Nucleus accumbens (tissue), 56 donors: ENCODE measurements at regions not wholly inside any gene's neighbourhood (a gene's known extent, or its start where the extent isn't known, plus 50 kb on each side); places are given as distances from the start of the nearest gene placed in this dataset.

ENCODE experiments used
- DNase-seq, 56 donors: peaks; one replicate each; lab custom pipeline; 2025; lab: John Stamatoyannopoulos, UW

- DNase-seq: no peak
Measured at GRCh38 chr1:218850367-218850766, 323.3 kb upstream of the LYPLAL1 start.

- no peak for DNase-seq
Measured at GRCh38 chr1:218851586-218851985, 322.1 kb upstream of the LYPLAL1 start.

DNA sequence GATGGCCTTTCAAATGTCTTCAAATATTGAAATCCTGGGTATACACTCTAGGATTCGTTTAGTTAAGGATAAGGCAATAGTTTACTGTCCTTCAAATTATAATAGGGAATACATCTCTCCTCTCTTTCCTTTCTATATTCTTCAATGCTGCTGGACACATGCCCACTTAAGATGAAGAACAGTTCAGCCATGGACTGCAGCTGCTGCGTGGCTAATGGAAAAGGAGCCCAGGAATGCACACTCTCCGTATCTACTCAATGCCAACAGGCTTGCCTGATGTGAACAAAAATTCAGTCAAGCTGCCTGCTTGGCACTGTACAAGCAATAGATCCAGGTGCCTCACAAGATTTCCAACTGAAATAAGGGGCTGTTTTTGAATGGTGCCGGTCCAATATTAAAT is 321.2 kb upstream of the LYPLAL1 start:
- no peak for DNase-seq

DNA sequence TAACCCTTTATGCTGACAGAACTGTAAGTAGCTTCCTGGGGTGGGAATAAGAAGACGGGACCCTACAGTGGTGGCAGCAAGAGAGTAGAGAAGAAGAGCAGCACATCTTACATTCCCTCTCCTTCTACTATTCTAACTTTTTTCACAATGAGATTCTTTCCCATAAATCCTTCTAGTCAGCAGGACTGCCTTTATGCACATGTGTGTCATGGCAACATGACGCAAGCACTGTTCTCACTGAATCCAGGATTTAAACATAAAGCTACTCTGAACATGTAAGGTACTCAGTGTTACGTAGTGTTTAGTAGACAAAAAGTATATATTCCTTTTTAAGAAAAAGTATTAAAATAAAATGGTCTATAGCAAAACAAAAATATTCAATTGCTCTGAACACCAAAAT is 309.7 kb upstream of the LYPLAL1 start:
- DNase-seq: no peak

- DNase-seq: no peak
Measured at GRCh38 chr1:218865591-218865990, 308.1 kb upstream of the LYPLAL1 start.

GRCh38 chr1:218866507-218866906 is 307.2 kb upstream of the LYPLAL1 start:
- DNase-seq: no peak

DNA sequence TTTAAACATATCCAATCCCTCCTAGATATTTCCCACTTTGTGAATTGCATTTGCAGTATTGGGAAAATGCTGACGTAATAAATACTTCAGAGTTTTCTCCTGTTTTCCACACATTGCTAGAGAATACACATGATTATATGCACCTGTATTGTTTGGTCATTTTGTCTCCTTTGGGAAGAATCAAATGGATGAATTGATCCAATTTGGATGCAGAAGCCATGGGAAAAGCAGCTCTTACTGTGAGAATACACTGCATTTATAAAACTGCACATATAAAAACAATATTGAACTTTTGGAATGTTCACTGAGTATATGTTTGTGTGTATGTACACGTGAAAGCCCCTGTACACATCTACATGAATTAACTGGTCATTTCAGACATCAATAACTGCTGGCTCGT is 306.6 kb upstream of the LYPLAL1 start:
- no peak for DNase-seq

- no peak for DNase-seq
Measured at GRCh38 chr1:218867941-218868626, 305.6 kb upstream of the LYPLAL1 start.

GRCh38 chr1:218869276-218869675 is 304.4 kb upstream of the LYPLAL1 start:
- DNase-seq: no peak

DNA sequence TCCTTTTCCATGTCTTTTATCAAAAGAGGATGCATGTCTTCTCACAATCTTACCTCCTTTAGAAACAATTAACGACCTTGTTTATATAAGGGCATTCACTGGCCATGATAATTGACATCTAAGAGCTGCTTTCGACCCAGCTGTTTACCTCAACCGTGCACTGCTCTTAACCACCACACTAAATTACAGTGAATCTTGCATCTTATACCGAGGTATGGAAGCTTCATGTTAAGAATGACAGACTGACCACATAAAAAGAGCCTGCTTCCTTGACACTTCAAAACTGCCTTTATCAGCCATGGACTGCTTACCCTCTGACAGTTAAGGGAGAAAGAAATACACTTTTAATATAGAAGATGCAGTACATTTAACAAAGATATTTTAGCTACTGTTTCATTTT is 301.7 kb upstream of the LYPLAL1 start:
- DNase-seq: no peak

DNA sequence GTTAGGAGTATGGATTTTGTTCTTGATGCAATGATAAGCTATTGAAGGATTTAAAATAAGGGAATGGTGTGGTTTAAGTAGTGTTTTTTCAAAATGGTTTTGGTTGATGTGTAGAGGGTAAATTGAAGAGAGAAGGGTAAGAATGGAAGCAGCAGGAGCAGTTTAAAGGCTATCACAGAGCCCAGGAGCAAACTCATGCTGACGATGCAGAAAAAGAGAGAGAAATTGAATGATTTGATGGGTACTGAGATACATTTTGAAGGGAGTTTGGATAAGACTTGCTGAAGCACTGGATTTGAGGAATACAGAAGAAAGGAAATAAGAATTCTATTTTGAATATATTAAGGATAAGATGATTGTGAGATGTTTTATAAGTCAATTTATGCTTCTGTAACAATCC is 300.8 kb upstream of the LYPLAL1 start:
- no peak for DNase-seq

DNA sequence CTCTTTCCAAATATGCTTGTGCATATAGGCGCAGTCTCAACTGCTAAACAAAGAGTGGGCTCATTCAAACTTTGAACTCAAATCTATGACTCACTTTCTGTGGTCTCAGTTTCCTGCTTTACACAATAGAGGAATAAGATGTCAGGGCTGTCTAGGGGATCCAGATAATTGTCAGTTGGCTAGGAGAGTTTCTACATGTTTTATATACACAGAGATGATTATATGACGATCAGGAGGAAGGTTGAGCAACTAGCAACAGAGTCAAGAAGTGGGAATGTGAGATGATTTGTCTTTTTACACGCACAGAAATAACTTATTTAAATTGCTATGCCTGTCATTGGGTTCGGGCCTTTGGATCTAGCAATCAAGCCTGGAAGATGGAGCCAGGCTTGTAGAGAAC is 299.4 kb upstream of the LYPLAL1 start:
- DNase-seq: no peak

GRCh38 chr1:218874801-218875400 is 298.8 kb upstream of the LYPLAL1 start:
- no peak for DNase-seq

GRCh38 chr1:218878369-218878768 is 295.3 kb upstream of the LYPLAL1 start:
- DNase-seq: no peak

- DNase-seq: peak in 1 of 56 donors; percentile 1
Measured at GRCh38 chr1:218880484-218881060, 293.1 kb upstream of the LYPLAL1 start.

DNA sequence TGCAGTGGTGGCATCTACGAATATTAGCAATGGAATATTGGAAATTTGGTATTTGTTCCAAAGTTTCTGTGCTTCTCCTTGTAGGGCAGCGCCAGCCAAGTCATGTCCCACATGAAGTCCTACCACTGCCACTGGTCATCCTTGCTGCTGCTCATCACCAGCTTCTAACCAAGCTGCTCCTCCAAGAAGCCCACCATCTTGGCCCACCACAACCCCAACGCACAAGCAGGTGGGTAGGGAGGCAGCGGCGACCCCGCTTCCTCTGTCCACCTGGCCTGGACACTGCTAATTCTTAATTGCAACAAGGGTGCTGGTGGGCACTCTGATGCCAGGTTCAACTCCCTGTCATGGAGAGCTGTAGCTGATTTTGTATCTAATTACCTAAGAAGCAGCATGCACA is 291.2 kb upstream of the LYPLAL1 start:
- DNase-seq: no peak

DNA sequence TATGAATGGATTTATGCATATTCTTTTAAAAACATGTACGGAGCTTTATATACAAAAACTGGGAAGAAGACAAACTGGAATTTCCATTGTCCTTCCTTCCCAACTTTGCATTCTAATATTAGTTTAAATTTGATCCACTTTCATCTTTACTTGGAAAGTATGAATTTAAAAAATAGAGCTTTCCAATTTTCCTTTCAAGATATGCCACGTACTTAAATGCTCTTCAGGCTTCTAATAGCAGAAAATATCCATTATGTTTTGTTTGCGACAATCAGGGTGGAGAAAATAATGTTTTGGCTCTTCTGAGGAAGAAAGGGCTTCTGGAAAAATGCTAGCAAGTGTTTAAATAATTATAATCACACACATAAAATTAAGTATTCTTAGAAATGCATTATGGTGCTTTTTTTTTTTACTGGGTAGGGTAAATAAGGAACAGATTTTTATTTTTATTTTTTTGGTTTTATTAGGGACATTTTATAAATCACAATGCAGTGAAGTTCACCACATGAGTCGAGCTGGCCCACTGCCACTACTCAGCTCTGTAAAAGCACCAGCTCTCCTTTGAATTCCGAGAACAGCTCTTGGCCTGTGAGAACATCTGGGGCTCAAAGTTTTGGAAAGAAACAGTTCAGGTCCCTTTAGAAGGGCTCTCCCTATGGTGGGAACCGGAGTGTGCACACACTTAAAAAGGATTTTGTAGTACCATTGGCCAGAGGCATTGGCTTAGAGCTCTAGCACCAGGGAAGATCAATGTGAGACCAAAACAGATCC is 287.4 kb upstream of the LYPLAL1 start:
- DNase-seq: peak in 30 of 56 donors; percentile 2 to 78 (median 18)

DNA sequence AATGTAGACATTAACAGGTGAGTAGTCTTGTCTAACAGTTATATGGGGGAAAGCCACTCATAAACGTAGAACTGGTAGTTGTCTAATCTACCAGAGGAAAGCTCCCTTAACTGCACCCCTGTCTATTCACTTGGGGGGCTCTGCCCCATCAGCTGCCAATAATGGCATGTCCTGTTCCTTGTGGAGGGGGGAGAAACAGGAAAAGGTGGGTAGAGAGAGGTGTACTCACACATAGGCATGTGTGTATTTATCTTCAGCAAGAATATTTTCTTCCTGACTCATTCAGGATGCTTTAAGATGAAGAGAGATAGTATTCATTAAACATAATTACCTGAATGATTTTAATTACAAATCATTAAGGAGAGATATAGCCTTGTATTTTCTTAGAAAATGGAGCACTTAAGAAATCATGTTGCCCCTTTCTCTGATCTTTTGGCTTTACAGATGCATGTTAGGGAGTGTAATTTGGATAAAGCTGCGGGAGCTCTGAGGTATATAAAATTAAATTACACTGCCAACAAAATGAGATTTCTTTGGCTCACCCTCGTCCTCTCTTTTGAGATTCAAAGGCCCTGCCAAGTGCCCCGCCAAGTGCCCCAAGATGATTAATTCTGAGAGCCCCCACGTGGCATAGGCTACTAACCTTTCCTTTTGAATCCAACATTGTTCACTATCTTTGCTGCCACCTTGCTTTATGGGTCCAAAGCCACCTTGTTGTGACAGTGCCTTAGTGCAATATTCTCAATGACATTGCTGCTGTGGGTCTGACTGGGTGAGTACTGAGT is 286.3 kb upstream of the LYPLAL1 start:
- no peak for DNase-seq

- DNase-seq: no peak
Measured at GRCh38 chr1:218890451-218890850, 283.2 kb upstream of the LYPLAL1 start.

DNA sequence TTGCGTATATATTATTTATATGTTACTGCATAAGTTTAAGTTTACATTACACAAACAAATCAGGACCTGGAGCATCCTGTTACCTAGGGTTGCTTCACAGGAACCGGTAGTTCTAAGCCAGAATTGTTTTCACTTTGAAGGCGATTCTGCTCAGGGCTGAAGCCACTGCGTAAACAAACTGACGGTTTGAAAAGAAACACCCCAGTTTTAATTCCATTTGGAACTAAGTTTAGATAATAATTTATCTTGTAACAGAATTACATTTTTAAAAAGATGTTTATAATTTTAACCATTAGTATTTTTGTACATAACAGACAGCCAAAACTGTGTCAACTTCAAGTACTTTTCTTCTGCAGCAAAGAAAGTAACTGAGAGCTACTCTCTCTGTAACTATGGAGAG is 282.1 kb upstream of the LYPLAL1 start:
- no peak for DNase-seq
